Tibial artery (tissue), 4 donors: ENCODE measurements at regions not wholly inside any gene's neighbourhood (a gene's known extent, or its start where the extent isn't known, plus 50 kb on each side); places are given as distances from the start of the nearest gene placed in this dataset.

Experiments
- DNase-seq, 2 donors: peaks; one replicate each; pipeline ENCODE4 v3.0.0-alpha.2; 2019
- H3K27ac ChIP-seq, 2 donors: fragments of 200-600 bp; sonication (generic) in 1 of 2; 1 replicate in 1 of 2; 2 replicates in 1 of 2; pipeline ENCODE4 v1.5.1; 2018 to 2019; ENCODE audit warnings: mild to moderate bottlenecking in 1 of 2
- H3K27me3 ChIP-seq, 2 donors: fragments of 200-600 bp; sonication (generic) in 1 of 2; one replicate each; pipeline versions ENCODE4 v1.5.1 to v1.6.0; 2016 to 2019
- H3K36me3 ChIP-seq, 3 donors: fragments of 200-600 bp; sonication (generic) in 2 of 3; one replicate each; pipeline ENCODE4 v1.5.1; 2016 to 2019; ENCODE audit warnings: mild to moderate bottlenecking in 2 of 3
- H3K4me1 ChIP-seq, 4 donors: fragments of 200-600 bp; sonication (generic) in 2 of 4; 1 replicate in 3 of 4; 2 replicates in 1 of 4; pipeline ENCODE4 v1.5.1; 2016 to 2019
- H3K4me3 ChIP-seq, 2 donors: fragments of 200-600 bp; sonication (generic) in 1 of 2; 1 replicate in 1 of 2; 2 replicates in 1 of 2; pipeline ENCODE4 v1.5.1; 2018 to 2019; ENCODE audit warnings: mild to moderate bottlenecking in 2 of 2
- H3K9me3 ChIP-seq, 3 donors: fragments of 200-600 bp; sonication (generic) in 1 of 3; one replicate each; pipeline ENCODE4 v1.5.1; 2016 to 2019
- intact Hi-C: fragments of 100-400 bp; cut with DNase I; formaldehyde crosslinking; loops from one replicate; pipeline ENCODE4 v1.15.0; 2023; ENCODE audit warnings: low total_unique reads
- TF ChIP-seq, protein P1 (sequence below), 2 experiments: fragments of 200-600 bp in 1 of 2; fragments of 450-650 bp in 1 of 2; IDR thresholded peaks; one replicate each; pipeline ENCODE4 v1.5.1; 2017 to 2019; ENCODE audit warnings: antibody characterized with exemption in 2 of 2, mild to moderate bottlenecking in 1 of 2, moderate library complexity in 1 of 2

DNA sequence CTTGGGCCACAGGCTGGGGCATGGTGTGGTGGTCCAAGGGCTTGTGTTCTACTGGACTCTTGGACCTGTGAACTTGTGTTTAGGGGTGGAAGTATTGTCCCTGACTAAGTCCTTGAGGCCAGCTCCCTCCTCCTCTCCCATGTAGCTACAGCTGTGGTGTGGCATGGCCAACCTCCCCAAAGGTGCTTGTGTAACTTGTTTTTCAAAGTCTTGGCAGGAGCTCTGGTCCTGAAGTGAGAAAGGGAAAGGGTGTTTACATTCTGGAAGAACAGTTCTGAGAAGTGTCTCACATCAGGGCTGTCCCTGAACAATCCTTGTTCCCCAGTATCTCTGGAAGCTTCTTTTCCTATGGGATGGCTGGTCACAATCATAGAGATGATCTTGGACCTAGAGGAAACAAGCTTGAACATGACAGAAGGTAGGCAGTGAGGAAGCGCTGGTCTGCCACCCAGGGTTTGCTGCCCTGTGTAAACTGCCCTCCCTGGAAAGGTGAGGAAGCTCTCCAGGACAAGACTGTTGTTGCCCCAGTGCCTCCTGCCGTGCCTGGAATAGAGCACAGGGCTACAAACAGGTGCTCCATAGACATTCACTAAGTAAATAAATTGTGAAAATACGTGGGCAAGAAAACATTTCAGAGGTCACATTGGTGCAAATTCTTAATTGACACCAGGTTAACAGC lies 64.6 kb upstream of the KLF9 start:
- Histone ChIP-seq H3K27ac (peak overlapping the region; percentile 81 to 93), H3K27me3 (no peaks in the 10 kb centered on the region), H3K9me3 (no peaks in the 10 kb centered on the region), H3K4me1 (peaks cover 15 to 85% (median 65%) of the 10 kb centered on the region in 4 donors), H3K36me3 (no peaks in the 10 kb centered on the region), H3K4me3 (no peak overlapping the region)
- intact Hi-C loops = no loop called here
- DNase-seq = peak; percentile 81 to 84
- TF ChIP-seq, protein P1, sequence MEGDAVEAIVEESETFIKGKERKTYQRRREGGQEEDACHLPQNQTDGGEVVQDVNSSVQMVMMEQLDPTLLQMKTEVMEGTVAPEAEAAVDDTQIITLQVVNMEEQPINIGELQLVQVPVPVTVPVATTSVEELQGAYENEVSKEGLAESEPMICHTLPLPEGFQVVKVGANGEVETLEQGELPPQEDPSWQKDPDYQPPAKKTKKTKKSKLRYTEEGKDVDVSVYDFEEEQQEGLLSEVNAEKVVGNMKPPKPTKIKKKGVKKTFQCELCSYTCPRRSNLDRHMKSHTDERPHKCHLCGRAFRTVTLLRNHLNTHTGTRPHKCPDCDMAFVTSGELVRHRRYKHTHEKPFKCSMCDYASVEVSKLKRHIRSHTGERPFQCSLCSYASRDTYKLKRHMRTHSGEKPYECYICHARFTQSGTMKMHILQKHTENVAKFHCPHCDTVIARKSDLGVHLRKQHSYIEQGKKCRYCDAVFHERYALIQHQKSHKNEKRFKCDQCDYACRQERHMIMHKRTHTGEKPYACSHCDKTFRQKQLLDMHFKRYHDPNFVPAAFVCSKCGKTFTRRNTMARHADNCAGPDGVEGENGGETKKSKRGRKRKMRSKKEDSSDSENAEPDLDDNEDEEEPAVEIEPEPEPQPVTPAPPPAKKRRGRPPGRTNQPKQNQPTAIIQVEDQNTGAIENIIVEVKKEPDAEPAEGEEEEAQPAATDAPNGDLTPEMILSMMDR (IDR thresholded peaks at IDR 0.05) = no peak

DNA sequence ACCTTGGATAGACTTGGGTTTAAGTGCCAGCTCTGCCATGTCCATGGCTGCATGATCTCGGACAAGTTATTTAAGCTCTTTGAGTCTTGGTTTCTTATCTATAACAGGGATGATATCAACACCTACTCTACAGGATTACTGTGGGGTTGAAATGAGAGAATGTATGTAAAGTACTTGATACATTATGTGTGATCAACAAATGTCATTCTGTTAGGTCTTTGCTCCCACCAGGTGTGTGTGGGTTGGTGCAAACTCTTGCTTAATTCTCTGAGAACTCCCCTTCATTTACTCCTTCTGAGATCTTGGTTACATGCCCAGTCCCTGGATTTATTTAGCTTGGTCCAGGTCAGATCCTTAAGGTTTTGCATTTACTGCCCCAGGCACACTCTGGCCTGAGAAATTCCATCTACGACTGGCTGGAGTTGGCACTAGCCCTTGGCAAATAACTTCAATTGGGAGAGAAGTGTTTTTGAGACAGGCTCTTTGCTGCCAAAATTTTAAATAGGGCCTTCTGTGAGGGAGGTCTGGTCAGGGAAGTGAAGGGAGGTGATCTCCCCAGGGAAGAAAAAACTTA lies 63.5 kb upstream of the KLF9 start:
- H3K27ac ChIP-seq = peak overlapping the region; percentile 81 to 93
- H3K36me3 ChIP-seq = no peaks in the 10 kb centered on the region
- intact Hi-C loops = no loop called here
- no peaks in the 10 kb centered on the region for H3K27me3 ChIP-seq
- no peaks in the 10 kb centered on the region for H3K9me3 ChIP-seq
- peak in 1 of 2 donors; percentile 83 for DNase-seq
- H3K4me3 ChIP-seq = no peak overlapping the region
- H3K4me1 ChIP-seq = peaks cover 15 to 74% (median 62%) of the 10 kb centered on the region in 4 donors
- TF ChIP-seq, protein P1 (IDR thresholded peaks at IDR 0.05) = no peak

DNA sequence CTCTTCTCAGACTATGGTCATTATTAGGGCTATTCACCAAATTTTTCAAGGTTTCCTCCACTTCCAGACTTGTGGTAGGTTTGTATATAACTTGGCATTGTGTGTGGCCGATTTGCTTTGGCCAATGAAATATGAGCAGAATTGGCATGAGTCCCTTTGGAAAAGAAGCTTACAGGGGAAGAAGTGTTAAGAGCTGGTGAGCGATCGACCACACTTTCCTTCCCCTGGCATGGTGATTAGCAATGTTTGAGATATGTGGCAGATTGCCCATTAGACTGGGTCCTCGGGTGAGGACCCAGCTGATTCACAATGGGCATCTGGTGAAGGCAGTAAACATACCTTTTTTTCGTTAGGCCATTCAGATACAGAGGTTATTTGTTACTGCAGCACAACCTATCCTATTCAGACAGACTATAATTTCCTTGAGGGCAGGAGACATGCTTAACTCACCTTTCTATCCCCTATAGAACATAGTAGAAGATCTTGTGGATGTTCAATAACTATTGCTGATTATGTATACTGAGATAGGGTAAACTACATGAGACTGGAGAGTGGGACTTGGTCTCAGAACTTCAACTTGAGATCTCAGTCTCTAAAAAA lies 62.8 kb upstream of the KLF9 start:
- Histone ChIP-seq H3K27ac (peak overlapping the region; percentile 81 to 93), H3K4me3 (no peak overlapping the region), H3K4me1 (peaks cover 15 to 67% (median 56%) of the 10 kb centered on the region in 4 donors), H3K36me3 (no peaks in the 10 kb centered on the region), H3K27me3 (no peaks in the 10 kb centered on the region), H3K9me3 (no peaks in the 10 kb centered on the region)
- no peak for DNase-seq
- TF ChIP-seq, protein P1 (IDR thresholded peaks at IDR 0.05) = no peak
- intact Hi-C loops = no loop called here

DNA sequence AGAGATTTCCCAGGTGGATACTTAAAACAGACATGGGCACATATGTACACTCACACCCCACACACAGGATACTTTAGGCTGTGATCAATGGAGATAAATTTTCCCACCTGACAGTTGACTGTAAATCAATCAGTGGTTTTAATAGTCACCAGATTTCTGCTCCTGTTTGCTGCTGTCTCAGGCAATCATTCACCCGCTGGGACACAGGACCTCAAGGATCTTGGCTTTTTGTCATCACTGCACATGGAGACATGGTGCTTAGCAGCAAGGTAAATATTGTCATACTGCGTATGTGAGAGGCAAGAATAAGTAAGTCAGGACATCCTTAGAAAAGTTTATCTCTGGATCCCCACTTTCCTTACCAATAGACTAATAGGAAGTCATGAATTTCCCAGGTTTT lies 60.8 kb upstream of the KLF9 start:
- TF ChIP-seq, protein P1 (IDR thresholded peaks at IDR 0.05) = no peak
- Histone ChIP-seq H3K27me3 (no peaks in the 10 kb centered on the region), H3K27ac (peak overlapping the region; percentile 38 to 55), H3K4me3 (no peak overlapping the region), H3K36me3 (no peaks in the 10 kb centered on the region), H3K9me3 (no peaks in the 10 kb centered on the region), H3K4me1 (peaks cover 7 to 58% (median 37%) of the 10 kb centered on the region in 4 donors)
- intact Hi-C loops = no loop called here
- no peak for DNase-seq

DNA sequence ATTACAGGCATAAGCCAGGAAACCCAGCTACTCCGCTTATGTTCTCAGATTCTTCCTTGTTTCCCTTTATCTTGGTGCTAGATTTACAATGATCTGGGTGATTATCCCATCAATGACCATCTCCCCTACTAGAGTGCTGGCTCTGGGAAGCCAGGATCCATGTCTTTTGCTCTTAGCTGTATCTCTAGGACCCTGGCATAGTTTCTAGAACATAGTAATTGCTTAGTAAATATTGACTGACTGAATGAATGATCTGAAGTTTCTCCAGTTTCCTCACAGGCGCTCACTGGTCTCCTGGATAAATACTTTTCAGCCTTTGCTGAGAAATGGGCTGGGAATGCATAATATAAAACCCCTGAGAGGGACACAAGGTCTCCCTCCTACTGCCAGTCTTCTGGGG lies 60.0 kb upstream of the KLF9 start:
- Histone ChIP-seq H3K27ac (peak overlapping the region; percentile 38 to 55), H3K4me1 (peaks cover 7 to 58% (median 29%) of the 10 kb centered on the region in 4 donors)

More for the DNA sequence above, 60.0 kb upstream of the KLF9 start:
- DNase-seq = no peak
- Histone ChIP-seq H3K27me3 (no peaks in the 10 kb centered on the region), H3K4me3 (no peak overlapping the region), H3K36me3 (no peaks in the 10 kb centered on the region), H3K9me3 (no peaks in the 10 kb centered on the region)
- TF ChIP-seq, protein P1 (IDR thresholded peaks at IDR 0.05) = no peak
- intact Hi-C loops = no loop called here
